NCI-H774 (cell line): ENCODE measurements at regions not wholly inside any gene's neighbourhood (a gene's known extent, or its start where the extent isn't known, plus 50 kb on each side); places are given as distances from the start of the nearest gene placed in this dataset.

Experiments
- DNase-seq: peaks from one replicate; lab custom pipeline; 2025; lab: John Stamatoyannopoulos, UW

GRCh38 chrX:149274516-149275105 is 230.5 kb downstream of the IDS start:
- no peak for DNase-seq

GRCh38 chrX:149272690-149273463 is 232.2 kb downstream of the IDS start:
- no peak for DNase-seq

GRCh38 chrX:149267878-149268813 is 237.0 kb downstream of the IDS start:
- DNase-seq = no peak

- no peak for DNase-seq
These were observed 243.0 kb downstream of the IDS start for GRCh38 chrX:149262086-149262485.

GRCh38 chrX:149259241-149259640 is 245.9 kb downstream of the IDS start:
- no peak for DNase-seq

GRCh38 chrX:149255860-149256259 is 249.2 kb downstream of the IDS start:
- DNase-seq = no peak

- no peak for DNase-seq
These were observed 257.0 kb downstream of the IDS start for GRCh38 chrX:149248073-149248625.

GRCh38 chrX:149230689-149231088 is 274.4 kb downstream of the IDS start:
- no peak for DNase-seq

GRCh38 chrX:149223854-149224253 is 281.3 kb downstream of the IDS start:
- DNase-seq = no peak

- no peak for DNase-seq
These were observed 283.1 kb downstream of the IDS start for GRCh38 chrX:149222040-149222439.

- no peak for DNase-seq
These were observed 283.9 kb downstream of the IDS start for GRCh38 chrX:149221230-149221629.

- no peak for DNase-seq
These were observed 291.8 kb downstream of the IDS start for GRCh38 chrX:149213264-149213663.

GRCh38 chrX:149208307-149208706 is 296.8 kb downstream of the IDS start:
- DNase-seq = no peak

- no peak for DNase-seq
These were observed 297.6 kb downstream of the IDS start for GRCh38 chrX:149207518-149207917.

- DNase-seq = no peak
These were observed 299.2 kb downstream of the IDS start for GRCh38 chrX:149205937-149206336.

GRCh38 chrX:149205081-149205480 is 300.0 kb downstream of the IDS start:
- DNase-seq = no peak

GRCh38 chrX:149199734-149200133 is 305.4 kb downstream of the IDS start:
- no peak for DNase-seq

GRCh38 chrX:149198980-149199732 is 305.9 kb downstream of the IDS start:
- DNase-seq = no peak

GRCh38 chrX:149185087-149185486 is 320.0 kb downstream of the IDS start:
- no peak for DNase-seq

- no peak for DNase-seq
These were observed 343.5 kb downstream of the IDS start for GRCh38 chrX:149161435-149162088.

- no peak for DNase-seq
These were observed 347.1 kb downstream of the IDS start for GRCh38 chrX:149157976-149158375.
